Mesenchymal stem cell (in vitro differentiated cells and primary cell): ENCODE measurements at regions not wholly inside any gene's neighbourhood (a gene's known extent, or its start where the extent isn't known, plus 50 kb on each side); places are given as distances from the start of the nearest gene placed in this dataset.
A peak's percentile ranks its signal among the peaks of the same experiment; 100 is the strongest.

Experiments
- DNase-seq: peaks from one replicate; pipeline ENCODE4 v3.0.0-alpha.2; 2013
- H2AFZ ChIP-seq: one replicate; pipeline ENCODE4 v1.6.1; 2013; ENCODE audit warnings: low read depth, mild to moderate bottlenecking, control low read depth, inconsistent platforms, low read length, moderate library complexity
- H2AK5ac ChIP-seq: 2 replicates; pipeline ENCODE4 v1.6.1; 2013; ENCODE audit warnings: low read length, moderate library complexity, mild to moderate bottlenecking, inconsistent platforms; ENCODE audit not compliant: severe bottlenecking
- H2BK120ac ChIP-seq: one replicate; pipeline ENCODE4 v1.6.1; 2013; ENCODE audit warnings: low read depth, mild to moderate bottlenecking, inconsistent platforms, low read length, moderate library complexity
- H2BK12ac ChIP-seq, 2 experiments: one replicate each; pipeline ENCODE4 v1.6.1; 2013; ENCODE audit warnings: inconsistent platforms in 2 of 2, low read length in 2 of 2, mild to moderate bottlenecking in 2 of 2, moderate library complexity in 2 of 2, control low read depth in 1 of 2
- H2BK15ac ChIP-seq: one replicate; pipeline ENCODE4 v1.6.1; 2013; ENCODE audit warnings: mild to moderate bottlenecking, low read depth, inconsistent platforms; ENCODE audit not compliant: poor library complexity, severe bottlenecking
- H2BK5ac ChIP-seq: 2 replicates; pipeline ENCODE4 v1.6.1; 2013; ENCODE audit warnings: low read depth, mild to moderate bottlenecking, low read length, control low read depth, inconsistent platforms; ENCODE audit not compliant: poor library complexity, severe bottlenecking
- H3K14ac ChIP-seq, 2 experiments: one replicate each; pipeline ENCODE4 v1.6.1; 2013; ENCODE audit warnings: inconsistent platforms in 2 of 2, low read length in 2 of 2, control low read depth in 1 of 2, mild to moderate bottlenecking in 1 of 2, moderate library complexity in 1 of 2
- H3K18ac ChIP-seq, 2 experiments: one replicate each; pipeline ENCODE4 v1.6.1; 2013; ENCODE audit warnings: inconsistent platforms in 2 of 2, low read length in 2 of 2, control low read depth in 1 of 2, low read depth in 1 of 2, mild to moderate bottlenecking in 1 of 2
- H3K23ac ChIP-seq, 2 experiments: one replicate each; pipeline ENCODE4 v1.6.1; 2013; ENCODE audit warnings: inconsistent platforms in 2 of 2, low read length in 2 of 2, mild to moderate bottlenecking in 2 of 2, moderate library complexity in 2 of 2, control low read depth in 1 of 2
- H3K27ac ChIP-seq: 2 replicates; pipeline ENCODE4 v1.5.1; 2013; ENCODE audit warnings: mild to moderate bottlenecking, moderate library complexity, low read length, control low read depth, inconsistent platforms; ENCODE audit not compliant: poor library complexity, severe bottlenecking
- H3K27me3 ChIP-seq, 2 experiments: 2 replicates each; pipeline versions ENCODE4 v1.6.1 to v1.7.0; 2013; ENCODE audit warnings: low read length in 2 of 2, mild to moderate bottlenecking in 2 of 2, moderate library complexity in 2 of 2, control low read depth in 1 of 2, inconsistent platforms in 1 of 2; ENCODE audit not compliant: control insufficient read depth in 1 of 2, insufficient read depth in 1 of 2
- H3K36me3 ChIP-seq, 2 experiments: 2 replicates each; pipeline versions ENCODE4 v1.6.1 to v1.7.0; 2013; ENCODE audit warnings: low read length in 2 of 2, control low read depth in 1 of 2, inconsistent platforms in 1 of 2, low read depth in 1 of 2, mild to moderate bottlenecking in 1 of 2; ENCODE audit not compliant: insufficient read depth in 2 of 2, control insufficient read depth in 1 of 2
- H3K4ac ChIP-seq, 2 experiments: one replicate each; pipeline ENCODE4 v1.6.1; 2013; ENCODE audit warnings: inconsistent platforms in 2 of 2, low read length in 2 of 2, mild to moderate bottlenecking in 2 of 2, moderate library complexity in 2 of 2, control low read depth in 1 of 2, low read depth in 1 of 2
- H3K4me1 ChIP-seq: 2 replicates; pipeline ENCODE4 v1.6.1; 2013; ENCODE audit warnings: low read depth, low read length, control low read depth; ENCODE audit not compliant: control insufficient read depth, insufficient read depth
- H3K4me2 ChIP-seq: 2 replicates; pipeline ENCODE4 v1.6.1; 2013; ENCODE audit warnings: low read length, mild to moderate bottlenecking, inconsistent platforms; ENCODE audit not compliant: poor library complexity, severe bottlenecking
- H3K4me3 ChIP-seq, 2 experiments: 2 replicates each; pipeline versions ENCODE4 v1.5.1 to v1.7.0; 2013; ENCODE audit warnings: low read length in 2 of 2, mild to moderate bottlenecking in 2 of 2, control low read depth in 1 of 2, low read depth in 1 of 2; ENCODE audit not compliant: insufficient read depth in 1 of 2
- H3K79me1 ChIP-seq: replicated peaks from 2 replicates; pipeline ENCODE4 v1.6.1; 2013; ENCODE audit warnings: mild to moderate bottlenecking, control low read depth, low read length, inconsistent platforms; ENCODE audit not compliant: poor library complexity, severe bottlenecking
- H3K9ac ChIP-seq: 2 replicates; pipeline ENCODE4 v1.7.0; 2013; ENCODE audit warnings: mild to moderate bottlenecking, low read length, moderate library complexity
- H3K9me3 ChIP-seq: 2 replicates; pipeline ENCODE4 v1.7.0; 2013; ENCODE audit warnings: mild to moderate bottlenecking, low read length; ENCODE audit not compliant: control insufficient read depth
- H4K8ac ChIP-seq: one replicate; pipeline ENCODE4 v1.6.1; 2013; ENCODE audit warnings: inconsistent platforms, mild to moderate bottlenecking, low read length, moderate library complexity
- H4K91ac ChIP-seq: one replicate; pipeline ENCODE4 v1.6.1; 2013; ENCODE audit warnings: mild to moderate bottlenecking, low read length, inconsistent platforms
- WGBS: methylation state at CpG from one replicate; pipeline ENCODE4 v1.1.7; 2013; ENCODE audit warnings: mixed read lengths; 5-methylcytosine and 5-hydroxymethylcytosine counted together

DNA sequence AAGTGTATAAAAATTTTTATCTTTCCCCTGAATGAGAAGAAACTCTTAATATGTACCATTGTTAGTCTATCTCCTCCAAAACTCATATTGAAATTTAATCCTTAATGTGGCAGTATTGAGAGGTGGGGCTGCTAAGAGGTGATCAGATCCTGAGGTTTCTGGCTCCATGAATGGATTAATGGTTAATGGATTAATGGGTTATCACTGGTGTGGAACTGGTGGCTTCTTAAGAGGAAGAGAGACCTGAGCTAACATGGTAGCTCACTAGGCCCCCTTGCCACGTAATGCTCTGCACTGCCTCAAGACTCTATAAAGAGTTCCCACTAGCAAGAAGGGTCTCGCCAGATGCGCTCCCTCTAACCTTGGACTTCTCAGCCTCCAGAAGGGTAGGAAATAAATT, 70.6 kb upstream of the ZBTB18 start:
- Histone ChIP-seq H2BK15ac (no peak overlapping the region), H3K27me3 (peaks cover 0 to 20% of the 10 kb centered on the region in 2 experiments), H3K9ac (no peak overlapping the region), H2AFZ (no peak overlapping the region), H3K4me1 (peaks cover 2% of the 10 kb centered on the region), H3K23ac (peak overlapping the region in 1 of 2 experiments; percentile 40), H4K8ac (no peak overlapping the region), H4K91ac (no peak overlapping the region), H3K79me1 (no peaks in the 10 kb centered on the region), H3K9me3 (no peaks in the 10 kb centered on the region), H3K18ac (no peak overlapping the region), H2BK120ac (no peak overlapping the region), H3K4me2 (no peak overlapping the region), H2AK5ac (no peak overlapping the region), H2BK5ac (no peak overlapping the region), H3K4ac (no peak overlapping the region), H3K27ac (no peak overlapping the region), H3K14ac (no peak overlapping the region), H3K36me3 (no peaks in the 10 kb centered on the region), H3K4me3 (no peak overlapping the region), H2BK12ac (no peak overlapping the region)
- DNase-seq, result no peak
- 100% methylated on average over 3 of the region's 3 CpGs for WGBS

DNA sequence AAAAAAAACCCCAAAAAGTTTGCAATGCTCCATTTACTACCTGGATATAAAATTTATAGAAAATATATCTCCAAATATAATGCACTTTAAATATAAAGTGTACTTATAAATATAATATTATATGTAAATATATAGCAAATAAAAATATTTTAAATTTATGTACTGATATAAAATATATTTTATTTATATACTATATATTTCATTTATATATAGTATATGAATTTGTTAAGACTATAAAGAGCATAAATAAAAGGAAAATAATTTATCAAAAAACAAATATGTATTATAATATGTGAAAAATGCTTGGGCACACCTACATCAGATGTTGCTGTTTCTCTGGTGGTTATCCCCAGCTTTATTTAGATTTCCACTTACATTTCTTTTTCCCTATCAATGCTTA, 71.0 kb upstream of the ZBTB18 start:
- H3K36me3 ChIP-seq, result no peaks in the 10 kb centered on the region
- no peak for DNase-seq
- H2BK5ac ChIP-seq, result no peak overlapping the region
- no peak overlapping the region for H3K23ac ChIP-seq
- peaks cover 0 to 17% of the 10 kb centered on the region in 2 experiments for H3K27me3 ChIP-seq
- no peaks in the 10 kb centered on the region for H3K9me3 ChIP-seq
- no peaks in the 10 kb centered on the region for H3K79me1 ChIP-seq
- H2BK15ac ChIP-seq, result no peak overlapping the region
- no peak overlapping the region for H2BK120ac ChIP-seq
- H3K4me1 ChIP-seq, result peaks cover 2% of the 10 kb centered on the region
- H3K9ac ChIP-seq, result no peak overlapping the region
- H3K18ac ChIP-seq, result no peak overlapping the region
- H3K4me2 ChIP-seq, result no peak overlapping the region
- no peak overlapping the region for H3K14ac ChIP-seq
- H2BK12ac ChIP-seq, result no peak overlapping the region
- no peak overlapping the region for H4K91ac ChIP-seq
- no peak overlapping the region for H3K4me3 ChIP-seq
- no peak overlapping the region for H3K27ac ChIP-seq
- no peak overlapping the region for H4K8ac ChIP-seq
- H2AK5ac ChIP-seq, result no peak overlapping the region
- no peak overlapping the region for H3K4ac ChIP-seq
- no peak overlapping the region for H2AFZ ChIP-seq

DNA sequence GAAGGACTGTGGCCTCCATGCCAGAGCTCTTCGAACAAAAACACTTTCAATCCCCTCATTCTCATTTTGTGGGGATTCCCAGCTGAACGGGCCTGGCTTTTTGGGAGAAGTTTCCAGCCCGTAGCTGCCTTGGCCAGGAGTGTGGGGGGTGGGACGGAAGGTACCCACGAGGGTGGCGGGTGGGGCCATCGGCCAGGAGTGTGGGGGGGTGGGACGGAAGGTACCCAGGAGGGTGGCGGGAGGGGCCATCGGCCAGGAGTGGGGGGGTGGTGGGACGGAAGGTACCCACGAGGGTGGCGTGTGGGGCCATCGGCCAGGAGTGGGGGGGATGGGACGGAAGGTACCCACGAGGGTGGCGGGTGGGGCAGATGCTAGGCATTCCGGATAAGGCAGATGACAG, 71.7 kb upstream of the ZBTB18 start:
- Histone ChIP-seq H3K79me1 (no peaks in the 10 kb centered on the region), H3K18ac (no peak overlapping the region), H3K27ac (no peak overlapping the region), H2BK12ac (no peak overlapping the region), H3K4ac (no peak overlapping the region), H2BK5ac (no peak overlapping the region), H3K14ac (no peak overlapping the region), H3K23ac (no peak overlapping the region), H4K8ac (no peak overlapping the region), H3K27me3 (peaks cover 2 to 18% of the 10 kb centered on the region in 2 experiments), H4K91ac (no peak overlapping the region), H3K4me2 (no peak overlapping the region), H2BK15ac (no peak overlapping the region), H2BK120ac (no peak overlapping the region), H3K4me3 (no peak overlapping the region), H3K9ac (no peak overlapping the region), H3K36me3 (no peaks in the 10 kb centered on the region), H3K9me3 (no peaks in the 10 kb centered on the region), H2AK5ac (peak overlapping the region; percentile 32), H2AFZ (no peak overlapping the region), H3K4me1 (peaks cover 2% of the 10 kb centered on the region)
- no peak for DNase-seq
- 98% methylated on average over 12 of the region's 18 CpGs for whole genome bisulfite sequencing

DNA sequence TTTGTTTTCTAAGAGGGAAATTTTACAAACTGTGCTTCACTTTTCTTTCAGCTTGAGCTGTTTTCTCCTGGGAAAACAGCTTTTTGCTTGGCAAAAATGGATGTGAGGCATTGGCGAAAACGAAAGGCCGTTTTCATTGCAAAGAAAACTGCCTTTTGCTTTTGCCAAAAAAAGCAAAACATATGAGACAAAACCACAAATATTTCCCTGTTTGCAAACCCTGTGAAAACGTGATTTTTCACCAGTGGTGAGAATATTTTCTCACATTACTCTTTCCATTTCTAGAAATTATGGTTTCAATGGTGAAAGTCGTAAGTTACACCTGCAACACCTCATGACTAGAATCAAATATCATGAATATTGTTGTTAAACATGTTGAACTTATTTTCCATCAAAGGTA, 74.0 kb upstream of the ZBTB18 start:
- Histone ChIP-seq H3K27me3 (peaks cover 6 to 25% of the 10 kb centered on the region in 2 experiments), H3K79me1 (no peaks in the 10 kb centered on the region), H3K4me2 (no peak overlapping the region), H3K27ac (no peak overlapping the region), H2AFZ (no peak overlapping the region), H2BK120ac (no peak overlapping the region), H3K4me1 (peaks cover 2% of the 10 kb centered on the region), H2AK5ac (no peak overlapping the region), H4K8ac (no peak overlapping the region), H3K4me3 (no peak overlapping the region), H3K4ac (no peak overlapping the region), H4K91ac (no peak overlapping the region), H3K9ac (no peak overlapping the region), H3K9me3 (no peaks in the 10 kb centered on the region), H2BK12ac (no peak overlapping the region), H3K23ac (no peak overlapping the region), H3K14ac (no peak overlapping the region), H3K36me3 (no peaks in the 10 kb centered on the region), H2BK15ac (no peak overlapping the region), H2BK5ac (no peak overlapping the region), H3K18ac (no peak overlapping the region)
- DNase-seq, result no peak
- WGBS, result 75% methylated on average over 4 of the region's 5 CpGs
